Astrocyte of the cerebellum (primary cell): ENCODE measurements at regions not wholly inside any gene's neighbourhood (a gene's known extent, or its start where the extent isn't known, plus 50 kb on each side); places are given as distances from the start of the nearest gene placed in this dataset.

Experiments
- DNase-seq: peaks from one replicate; pipeline ENCODE4 v3.0.0-alpha.2; 2011; ENCODE audit warnings: low read depth
- H3K4me3 ChIP-seq: 2 replicates; pipeline ENCODE4 v1.5.1; 2011; ENCODE audit warnings: mild to moderate bottlenecking, low read depth, low read length, moderate library complexity
- CTCF ChIP-seq: IDR thresholded peaks from 2 replicates; pipeline ENCODE4 v1.5.1; 2012; ENCODE audit warnings: low read length, low read depth, moderate library complexity, mild to moderate bottlenecking; ENCODE audit errors: missing control alignments
- in situ Hi-C: cut with HindIII; loops from 2 replicates; pipeline ENCODE4 v1.10.0; 2017; ENCODE audit warnings: low sequenced_read_pairs

DNA sequence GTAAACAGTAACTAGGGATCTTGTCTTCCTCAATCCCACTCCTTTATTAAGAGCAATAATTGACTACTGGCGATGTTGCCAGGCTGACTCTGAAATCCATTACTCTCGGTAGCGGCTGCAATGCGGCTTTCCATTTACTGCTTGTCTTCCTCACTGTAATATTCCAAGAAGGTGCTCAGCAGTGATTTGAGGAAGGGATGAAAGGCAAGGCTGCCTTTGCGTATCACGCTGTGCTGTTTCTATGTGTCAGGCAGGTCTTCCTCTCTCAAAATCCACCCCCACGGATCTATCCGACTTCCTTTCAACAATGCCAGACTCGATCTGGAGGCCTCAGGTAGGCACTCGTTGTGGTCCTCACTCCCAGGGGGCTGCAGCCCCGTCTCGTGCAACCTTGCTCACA lies 261.4 kb upstream of the CDH4 start:
- in situ Hi-C loops = no loop called here
- no peak overlapping the region for H3K4me3 ChIP-seq
- no peak for DNase-seq
- no peak for TF ChIP-seq CTCF

DNA sequence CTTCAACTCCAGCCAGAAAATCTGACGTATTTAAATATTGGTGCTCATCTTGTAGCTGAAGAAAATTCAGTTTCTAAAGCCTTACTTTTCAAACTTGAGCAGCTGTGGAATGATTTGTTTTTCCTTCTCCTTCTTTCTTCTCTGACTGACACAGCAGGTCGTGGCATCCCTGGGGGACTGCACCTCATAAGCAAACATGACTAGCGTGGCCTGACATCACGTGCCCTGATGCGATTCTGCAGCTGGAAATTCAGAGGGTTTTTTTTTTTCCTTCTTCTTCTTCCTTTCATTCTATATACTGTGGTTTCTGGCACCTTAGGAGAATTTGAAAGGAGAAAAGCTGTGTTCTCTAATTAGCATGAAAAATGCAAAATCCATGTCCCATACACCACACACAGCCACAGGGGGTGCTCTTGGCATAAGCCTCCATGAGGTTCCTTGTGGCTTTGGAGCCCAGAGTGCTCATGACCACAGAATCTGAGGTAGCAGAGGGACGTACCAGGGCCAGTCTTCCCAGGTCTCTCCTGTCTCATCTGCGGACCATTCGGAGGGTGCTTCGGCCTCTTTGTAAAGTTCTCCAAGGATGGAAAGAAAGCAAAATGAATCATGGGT lies 258.5 kb upstream of the CDH4 start:
- peak; percentile 4 for TF ChIP-seq CTCF
- H3K4me3 ChIP-seq = no peak overlapping the region
- in situ Hi-C loops = no loop called here
- DNase-seq = no peak

- no peak for TF ChIP-seq CTCF
- no peak for DNase-seq
- no peak overlapping the region for H3K4me3 ChIP-seq
- in situ Hi-C loops = no loop called here
Observed at GRCh38 chr20:60999250-60999649, 252.8 kb upstream of the CDH4 start.

DNA sequence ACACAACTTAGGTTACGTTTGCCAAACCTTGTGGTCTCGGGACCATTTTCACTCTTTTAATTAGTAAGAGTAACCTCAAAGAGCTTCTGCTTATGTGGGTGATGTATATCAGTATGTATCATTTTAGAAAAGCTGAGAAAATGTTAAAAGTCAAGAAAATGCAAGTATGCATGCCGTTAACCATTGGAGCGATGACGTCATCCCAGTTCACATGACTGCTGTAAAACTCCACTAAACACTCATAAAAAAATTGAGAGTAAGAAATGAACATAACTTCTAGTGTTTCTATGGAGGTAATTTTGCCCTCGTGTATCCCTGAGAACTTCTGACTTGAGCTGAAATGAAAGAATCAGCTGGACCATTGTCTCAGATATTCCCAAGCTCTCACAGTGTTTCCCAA lies 250.0 kb upstream of the CDH4 start:
- in situ Hi-C loops = no loop called here
- DNase-seq = no peak
- no peak for TF ChIP-seq CTCF
- no peak overlapping the region for H3K4me3 ChIP-seq

DNA sequence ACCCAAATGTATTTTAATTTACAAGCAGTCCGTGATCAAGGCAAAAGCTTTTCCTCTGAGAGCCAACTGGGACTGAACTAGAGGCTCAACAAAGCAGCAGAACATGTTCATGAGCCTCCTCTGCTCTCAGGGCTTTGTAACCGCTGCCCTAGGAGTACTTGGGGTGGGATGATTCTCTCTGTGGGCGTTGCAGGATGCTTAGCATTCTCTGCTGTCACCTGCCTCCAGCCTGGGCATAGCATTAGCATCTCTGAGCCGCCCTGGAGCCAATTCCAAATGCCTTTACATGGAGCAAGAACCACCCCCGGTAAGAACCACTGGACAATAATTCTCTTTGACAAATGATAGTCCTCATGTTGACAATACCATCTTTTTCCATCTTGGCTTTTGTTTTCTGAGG lies 237.6 kb upstream of the CDH4 start:
- TF ChIP-seq CTCF = no peak
- H3K4me3 ChIP-seq = no peak overlapping the region
- in situ Hi-C loops = no loop called here
- DNase-seq = no peak

- in situ Hi-C loops = no loop called here
- DNase-seq = no peak
- H3K4me3 ChIP-seq = no peak overlapping the region
- no peak for TF ChIP-seq CTCF
Observed at GRCh38 chr20:61015602-61016001, 236.5 kb upstream of the CDH4 start.

GRCh38 chr20:61019322-61019721 lies 232.7 kb upstream of the CDH4 start:
- H3K4me3 ChIP-seq = no peak overlapping the region
- no peak for TF ChIP-seq CTCF
- in situ Hi-C loops = no loop called here
- no peak for DNase-seq
